ENCODE measurements at regions not wholly inside any gene's neighbourhood (a gene's known extent, or its start where the extent isn't known, plus 50 kb on each side); places are given as distances from the start of the nearest gene placed in this dataset.

DNA sequence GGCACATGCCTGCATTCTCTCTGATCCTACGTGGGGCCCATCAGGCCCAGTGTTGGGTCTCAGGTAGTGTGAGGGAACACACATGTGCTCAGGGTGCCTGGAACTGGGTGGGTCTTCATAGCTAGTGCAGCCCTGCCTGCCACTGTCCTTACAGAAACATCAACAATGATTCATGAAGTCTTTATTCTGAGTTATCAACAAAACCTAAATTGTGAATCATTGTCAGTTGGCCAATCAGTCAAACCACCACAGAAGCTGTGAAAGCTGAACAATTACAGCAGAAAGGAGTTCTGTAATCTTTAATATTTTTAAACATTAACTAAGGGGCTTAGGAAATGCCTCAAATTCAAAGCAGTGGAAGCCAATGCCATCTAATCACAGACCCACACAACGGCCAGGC, 82.8 kb upstream of the ZNF521 start:
- TF ChIP-seq, protein P1, sequence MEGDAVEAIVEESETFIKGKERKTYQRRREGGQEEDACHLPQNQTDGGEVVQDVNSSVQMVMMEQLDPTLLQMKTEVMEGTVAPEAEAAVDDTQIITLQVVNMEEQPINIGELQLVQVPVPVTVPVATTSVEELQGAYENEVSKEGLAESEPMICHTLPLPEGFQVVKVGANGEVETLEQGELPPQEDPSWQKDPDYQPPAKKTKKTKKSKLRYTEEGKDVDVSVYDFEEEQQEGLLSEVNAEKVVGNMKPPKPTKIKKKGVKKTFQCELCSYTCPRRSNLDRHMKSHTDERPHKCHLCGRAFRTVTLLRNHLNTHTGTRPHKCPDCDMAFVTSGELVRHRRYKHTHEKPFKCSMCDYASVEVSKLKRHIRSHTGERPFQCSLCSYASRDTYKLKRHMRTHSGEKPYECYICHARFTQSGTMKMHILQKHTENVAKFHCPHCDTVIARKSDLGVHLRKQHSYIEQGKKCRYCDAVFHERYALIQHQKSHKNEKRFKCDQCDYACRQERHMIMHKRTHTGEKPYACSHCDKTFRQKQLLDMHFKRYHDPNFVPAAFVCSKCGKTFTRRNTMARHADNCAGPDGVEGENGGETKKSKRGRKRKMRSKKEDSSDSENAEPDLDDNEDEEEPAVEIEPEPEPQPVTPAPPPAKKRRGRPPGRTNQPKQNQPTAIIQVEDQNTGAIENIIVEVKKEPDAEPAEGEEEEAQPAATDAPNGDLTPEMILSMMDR (IDR thresholded peaks at IDR 0.05; ENCODE audit: borderline replicate concordance, extremely low read depth, low read length, poor library complexity, severe bottlenecking), result no peak
- no peak for TF ChIP-seq EZH2 (IDR thresholded peaks at IDR 0.05; ENCODE audit: borderline replicate concordance, low read depth, low read length, severe bottlenecking)
